ENCODE measurements at regions not wholly inside any gene's neighbourhood (a gene's known extent, or its start where the extent isn't known, plus 50 kb on each side); places are given as distances from the start of the nearest gene placed in this dataset.
"Not testable (repeated sequence)": the region's sequence is repeated elsewhere in the genome, so short reads cannot be mapped to it uniquely, and the experiment has no call there.

- no peak for DNase-seq (ENCODE audit: extremely low read depth, insufficient read length)
These were observed 390.6 kb downstream of the PTPRC start for GRCh38 chr1:199029401-199029800.

GRCh38 chr1:199029855-199030254 lies 391.0 kb downstream of the PTPRC start:
- no peak for DNase-seq (ENCODE audit: extremely low read depth, insufficient read length)
- no peaks in the 10 kb centered on the region for H3K36me3 ChIP-seq (ENCODE audit: control insufficient read depth, insufficient read depth, low read length)
- H3K4me3 ChIP-seq (replicated peaks; ENCODE audit: low read depth, low read length), result no peak overlapping the region
- H3K27me3 ChIP-seq (replicated peaks; ENCODE audit: control insufficient read depth, insufficient read depth, low read length), result no peaks in the 10 kb centered on the region
- TF ChIP-seq CTCF (IDR thresholded peaks at IDR 0.05; ENCODE audit: insufficient read depth, low read length, poor library complexity, severe bottlenecking), result no peak

More at GRCh38 chr1:199029401-199029800, 390.6 kb downstream of the PTPRC start:
- Histone ChIP-seq H3K4me3 (replicated peaks; ENCODE audit: low read depth, low read length) (no peak overlapping the region), H3K27me3 (replicated peaks; ENCODE audit: control insufficient read depth, insufficient read depth, low read length) (no peaks in the 10 kb centered on the region), H3K36me3 (ENCODE audit: control insufficient read depth, insufficient read depth, low read length) (no peaks in the 10 kb centered on the region)
- no peak for TF ChIP-seq CTCF (IDR thresholded peaks at IDR 0.05; ENCODE audit: insufficient read depth, low read length, poor library complexity, severe bottlenecking)

DNA sequence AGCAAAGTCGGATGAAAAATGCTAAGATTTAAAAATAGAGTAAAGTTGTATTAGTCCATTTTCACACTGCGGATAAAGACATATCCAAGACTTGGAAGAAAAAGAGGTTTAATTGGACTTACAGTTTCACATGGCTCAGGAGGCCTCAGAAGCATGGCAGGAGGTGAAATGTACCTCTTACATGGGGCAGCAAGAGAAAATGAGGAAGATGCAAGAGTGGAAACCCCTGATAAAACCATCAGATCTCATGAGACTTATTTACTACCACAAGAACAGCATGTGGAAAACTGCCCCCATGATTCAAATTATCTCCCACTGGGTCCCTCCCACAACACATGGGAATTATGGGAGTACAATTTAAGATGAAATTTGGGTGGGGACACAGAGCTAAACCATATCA lies 391.7 kb downstream of the PTPRC start:
- not testable (repeated sequence) for H3K27me3 ChIP-seq (replicated peaks; ENCODE audit: control insufficient read depth, insufficient read depth, low read length); DNase-seq (ENCODE audit: extremely low read depth, insufficient read length)

GRCh38 chr1:199031170-199031569 lies 392.3 kb downstream of the PTPRC start:
- not testable (repeated sequence) for H3K27me3 ChIP-seq (replicated peaks; ENCODE audit: control insufficient read depth, insufficient read depth, low read length); H3K36me3 ChIP-seq (ENCODE audit: control insufficient read depth, insufficient read depth, low read length); DNase-seq (ENCODE audit: extremely low read depth, insufficient read length); H3K4me3 ChIP-seq (replicated peaks; ENCODE audit: low read depth, low read length)

More for the DNA sequence above, 391.7 kb downstream of the PTPRC start:
- not testable (repeated sequence) for H3K36me3 ChIP-seq (ENCODE audit: control insufficient read depth, insufficient read depth, low read length); H3K4me3 ChIP-seq (replicated peaks; ENCODE audit: low read depth, low read length)

DNA sequence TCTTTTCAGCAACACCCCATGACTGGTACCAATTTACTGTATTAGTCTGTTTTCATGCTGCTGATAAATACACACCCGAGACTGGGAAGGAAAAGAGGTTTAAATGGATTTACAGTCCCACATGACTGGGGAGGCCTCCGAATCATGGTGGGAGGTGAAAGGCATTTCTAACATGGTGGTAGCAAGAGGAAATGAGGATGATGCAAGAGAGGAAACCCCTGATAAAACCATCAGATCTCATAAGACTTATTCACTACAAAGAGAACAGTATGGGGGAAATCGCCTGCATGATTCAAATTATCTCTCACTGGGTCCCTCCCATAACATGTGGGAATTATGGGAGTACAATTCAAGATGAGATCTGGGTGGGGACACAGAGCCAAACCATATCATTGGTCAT lies 393.6 kb downstream of the PTPRC start:
- not testable (repeated sequence) for H3K4me3 ChIP-seq (replicated peaks; ENCODE audit: low read depth, low read length); DNase-seq (ENCODE audit: extremely low read depth, insufficient read length); H3K27me3 ChIP-seq (replicated peaks; ENCODE audit: control insufficient read depth, insufficient read depth, low read length); H3K36me3 ChIP-seq (ENCODE audit: control insufficient read depth, insufficient read depth, low read length)

DNA sequence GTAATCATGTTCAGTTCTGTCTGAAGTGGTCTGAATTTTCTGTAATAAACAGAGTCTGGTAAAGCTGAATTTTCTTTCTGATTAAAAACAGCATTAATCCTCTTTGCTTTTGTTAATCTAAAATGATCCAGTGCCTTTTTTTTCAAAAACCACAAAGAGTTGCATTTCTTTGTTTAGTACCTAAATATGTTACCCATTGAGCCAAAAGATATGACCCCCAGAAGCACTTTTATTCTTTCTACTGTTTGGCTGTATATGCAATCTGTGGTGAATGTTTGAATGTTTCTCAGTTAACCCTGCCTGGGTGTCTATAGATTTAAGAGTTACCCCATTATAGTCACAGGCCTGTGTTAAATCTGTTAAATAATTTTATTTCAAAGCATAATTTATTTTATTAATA lies 394.8 kb downstream of the PTPRC start:
- Histone ChIP-seq H3K27me3 (replicated peaks; ENCODE audit: control insufficient read depth, insufficient read depth, low read length) (no peaks in the 10 kb centered on the region), H3K4me3 (replicated peaks; ENCODE audit: low read depth, low read length) (no peak overlapping the region), H3K36me3 (ENCODE audit: control insufficient read depth, insufficient read depth, low read length) (no peaks in the 10 kb centered on the region)
- no peak for DNase-seq (ENCODE audit: extremely low read depth, insufficient read length)
- TF ChIP-seq CTCF (IDR thresholded peaks at IDR 0.05; ENCODE audit: insufficient read depth, low read length, poor library complexity, severe bottlenecking), result no peak

DNA sequence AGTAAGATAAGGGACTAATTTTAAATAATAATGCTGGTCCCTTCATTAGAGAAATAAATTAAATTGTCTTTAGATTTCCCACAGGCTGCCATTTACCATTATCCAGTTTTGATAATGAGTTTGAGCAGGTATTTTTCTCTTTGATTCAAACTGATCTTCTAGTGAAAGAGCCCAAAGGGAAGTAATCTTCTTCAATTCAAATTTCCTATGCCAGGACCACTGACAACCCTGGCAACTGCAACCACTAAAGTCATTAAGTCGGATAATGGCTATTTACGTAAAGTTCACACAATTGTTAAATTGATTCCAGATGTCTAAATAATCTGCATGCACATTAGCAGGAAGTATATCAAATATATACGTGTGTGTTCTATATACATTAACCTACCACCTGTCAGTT lies 399.3 kb downstream of the PTPRC start:
- Histone ChIP-seq H3K4me3 (replicated peaks; ENCODE audit: low read depth, low read length) (no peak overlapping the region), H3K36me3 (ENCODE audit: control insufficient read depth, insufficient read depth, low read length) (no peaks in the 10 kb centered on the region), H3K27me3 (replicated peaks; ENCODE audit: control insufficient read depth, insufficient read depth, low read length) (no peaks in the 10 kb centered on the region)
- DNase-seq (ENCODE audit: extremely low read depth, insufficient read length), result no peak
- no peak for TF ChIP-seq CTCF (IDR thresholded peaks at IDR 0.05; ENCODE audit: insufficient read depth, low read length, poor library complexity, severe bottlenecking)

All from GM06990 (cell line).